HL-60 (cell line): ENCODE measurements at regions not wholly inside any gene's neighbourhood (a gene's known extent, or its start where the extent isn't known, plus 50 kb on each side); places are given as distances from the start of the nearest gene placed in this dataset.

Experiments
- GABPA ChIP-seq: IDR thresholded peaks from 2 replicates; pipeline ENCODE4 v1.6.1; 2012; ENCODE audit warnings: low read depth
- POLR2AphosphoS5 ChIP-seq: IDR thresholded peaks from 2 replicates; pipeline ENCODE4 v1.6.1; 2012; ENCODE audit warnings: low read depth
- SPI1 ChIP-seq: IDR thresholded peaks from 2 replicates; pipeline ENCODE4 v1.6.1; 2012; ENCODE audit warnings: low read depth, mild to moderate bottlenecking, borderline replicate concordance
- TF ChIP-seq, protein P1 (sequence below): IDR thresholded peaks from one replicate; pipeline ENCODE4 v1.5.1; 2011; ENCODE audit warnings: low read length, control low read depth, inconsistent platforms; ENCODE audit not compliant: insufficient read depth
- TF ChIP-seq, protein P2 (sequence below): IDR thresholded peaks from 2 replicates; pipeline ENCODE4 v1.6.1; 2012; ENCODE audit warnings: low read depth; ENCODE audit not compliant: insufficient replicate concordance

DNA sequence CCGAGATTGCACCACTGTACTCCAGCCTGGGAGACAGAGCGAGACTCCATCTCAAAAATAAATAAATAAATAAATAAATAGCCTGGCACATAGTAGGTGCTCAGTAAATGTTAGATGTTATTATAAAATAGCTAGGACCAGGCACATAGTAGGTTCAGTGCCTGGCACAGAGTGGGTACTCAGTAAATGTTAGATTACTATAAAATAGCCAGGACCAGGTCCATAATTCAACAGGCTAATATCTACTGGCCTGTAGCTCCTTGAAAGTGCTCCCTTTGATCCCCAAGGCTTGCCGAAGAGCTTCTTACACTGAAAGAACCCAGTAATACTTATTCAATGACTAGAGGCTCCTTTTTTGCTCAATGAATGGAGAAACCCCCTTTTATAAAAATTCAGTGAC, 215.1 kb upstream of the ZNF217 start:
- TF ChIP-seq, protein P1, sequence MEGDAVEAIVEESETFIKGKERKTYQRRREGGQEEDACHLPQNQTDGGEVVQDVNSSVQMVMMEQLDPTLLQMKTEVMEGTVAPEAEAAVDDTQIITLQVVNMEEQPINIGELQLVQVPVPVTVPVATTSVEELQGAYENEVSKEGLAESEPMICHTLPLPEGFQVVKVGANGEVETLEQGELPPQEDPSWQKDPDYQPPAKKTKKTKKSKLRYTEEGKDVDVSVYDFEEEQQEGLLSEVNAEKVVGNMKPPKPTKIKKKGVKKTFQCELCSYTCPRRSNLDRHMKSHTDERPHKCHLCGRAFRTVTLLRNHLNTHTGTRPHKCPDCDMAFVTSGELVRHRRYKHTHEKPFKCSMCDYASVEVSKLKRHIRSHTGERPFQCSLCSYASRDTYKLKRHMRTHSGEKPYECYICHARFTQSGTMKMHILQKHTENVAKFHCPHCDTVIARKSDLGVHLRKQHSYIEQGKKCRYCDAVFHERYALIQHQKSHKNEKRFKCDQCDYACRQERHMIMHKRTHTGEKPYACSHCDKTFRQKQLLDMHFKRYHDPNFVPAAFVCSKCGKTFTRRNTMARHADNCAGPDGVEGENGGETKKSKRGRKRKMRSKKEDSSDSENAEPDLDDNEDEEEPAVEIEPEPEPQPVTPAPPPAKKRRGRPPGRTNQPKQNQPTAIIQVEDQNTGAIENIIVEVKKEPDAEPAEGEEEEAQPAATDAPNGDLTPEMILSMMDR: no peak
- TF ChIP-seq SPI1 (no peak), GABPA (no peak), POLR2AphosphoS5 (no peak)
- TF ChIP-seq, protein P2, sequence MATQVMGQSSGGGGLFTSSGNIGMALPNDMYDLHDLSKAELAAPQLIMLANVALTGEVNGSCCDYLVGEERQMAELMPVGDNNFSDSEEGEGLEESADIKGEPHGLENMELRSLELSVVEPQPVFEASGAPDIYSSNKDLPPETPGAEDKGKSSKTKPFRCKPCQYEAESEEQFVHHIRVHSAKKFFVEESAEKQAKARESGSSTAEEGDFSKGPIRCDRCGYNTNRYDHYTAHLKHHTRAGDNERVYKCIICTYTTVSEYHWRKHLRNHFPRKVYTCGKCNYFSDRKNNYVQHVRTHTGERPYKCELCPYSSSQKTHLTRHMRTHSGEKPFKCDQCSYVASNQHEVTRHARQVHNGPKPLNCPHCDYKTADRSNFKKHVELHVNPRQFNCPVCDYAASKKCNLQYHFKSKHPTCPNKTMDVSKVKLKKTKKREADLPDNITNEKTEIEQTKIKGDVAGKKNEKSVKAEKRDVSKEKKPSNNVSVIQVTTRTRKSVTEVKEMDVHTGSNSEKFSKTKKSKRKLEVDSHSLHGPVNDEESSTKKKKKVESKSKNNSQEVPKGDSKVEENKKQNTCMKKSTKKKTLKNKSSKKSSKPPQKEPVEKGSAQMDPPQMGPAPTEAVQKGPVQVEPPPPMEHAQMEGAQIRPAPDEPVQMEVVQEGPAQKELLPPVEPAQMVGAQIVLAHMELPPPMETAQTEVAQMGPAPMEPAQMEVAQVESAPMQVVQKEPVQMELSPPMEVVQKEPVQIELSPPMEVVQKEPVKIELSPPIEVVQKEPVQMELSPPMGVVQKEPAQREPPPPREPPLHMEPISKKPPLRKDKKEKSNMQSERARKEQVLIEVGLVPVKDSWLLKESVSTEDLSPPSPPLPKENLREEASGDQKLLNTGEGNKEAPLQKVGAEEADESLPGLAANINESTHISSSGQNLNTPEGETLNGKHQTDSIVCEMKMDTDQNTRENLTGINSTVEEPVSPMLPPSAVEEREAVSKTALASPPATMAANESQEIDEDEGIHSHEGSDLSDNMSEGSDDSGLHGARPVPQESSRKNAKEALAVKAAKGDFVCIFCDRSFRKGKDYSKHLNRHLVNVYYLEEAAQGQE: no peak
